ENCODE measurements at regions not wholly inside any gene's neighbourhood (a gene's known extent, or its start where the extent isn't known, plus 50 kb on each side); places are given as distances from the start of the nearest gene placed in this dataset.

- DNase-seq, result no peak
Measured at GRCh38 chr3:84885199-84885882, 73.4 kb upstream of the CADM2 start.

GRCh38 chr3:84891851-84892250 lies 66.9 kb upstream of the CADM2 start:
- no peak for DNase-seq

- no peak for DNase-seq
Measured at GRCh38 chr3:84893211-84893610, 65.6 kb upstream of the CADM2 start.

- DNase-seq, result no peak
Measured at GRCh38 chr3:84904212-84904611, 54.6 kb upstream of the CADM2 start.

GRCh38 chr3:84904816-84905555 lies 53.8 kb upstream of the CADM2 start:
- no peak for DNase-seq

- DNase-seq, result no peak
Measured at GRCh38 chr3:84905556-84905920, 53.3 kb upstream of the CADM2 start.

- DNase-seq, result no peak
Measured at GRCh38 chr3:84906065-84906464, 52.7 kb upstream of the CADM2 start.

Data from NCI-H187 treated with DMSO at 0.1 percent for 48 hours (cell line).